Right atrium auricular region (tissue), 2 donors: ENCODE measurements at regions not wholly inside any gene's neighbourhood (a gene's known extent, or its start where the extent isn't known, plus 50 kb on each side); places are given as distances from the start of the nearest gene placed in this dataset.

ENCODE experiments used
- DNase-seq: peaks from one replicate; pipeline ENCODE4 v3.0.0-alpha.2; 2019; ENCODE audit warnings: low spot score
- H3K27ac ChIP-seq, 2 donors: fragments of 200-600 bp; sonication (generic); 1 replicate in 1 of 2; 2 replicates in 1 of 2; pipeline ENCODE4 v1.5.1; 2016 to 2019
- H3K27me3 ChIP-seq, 2 donors: fragments of 200-600 bp; sonication (generic); one replicate each; pipeline versions ENCODE4 v1.5.1 to v1.6.0; 2017 to 2019
- H3K36me3 ChIP-seq: fragments of 200-600 bp; sonication (generic); one replicate; pipeline ENCODE4 v1.5.1; 2016
- H3K4me1 ChIP-seq, 2 donors: fragments of 200-600 bp; sonication (generic); one replicate each; pipeline versions ENCODE4 v1.5.1 to v1.6.0; 2017 to 2019
- H3K4me3 ChIP-seq, 2 donors: fragments of 200-600 bp; sonication (generic); 1 replicate in 1 of 2; 2 replicates in 1 of 2; pipeline ENCODE4 v1.5.1; 2017 to 2019; ENCODE audit warnings: mild to moderate bottlenecking in 1 of 2, moderate library complexity in 1 of 2
- H3K9me3 ChIP-seq, 2 donors: fragments of 200-600 bp; sonication (generic); one replicate each; pipeline ENCODE4 v1.5.1; 2019
- TF ChIP-seq, protein P1 (sequence below), 2 donors: fragments of 200-600 bp; sonication (generic); IDR thresholded peaks; one replicate each; pipeline ENCODE4 v1.5.1; 2019; ENCODE audit warnings: antibody characterized with exemption in 2 of 2

- TF ChIP-seq, protein P1, sequence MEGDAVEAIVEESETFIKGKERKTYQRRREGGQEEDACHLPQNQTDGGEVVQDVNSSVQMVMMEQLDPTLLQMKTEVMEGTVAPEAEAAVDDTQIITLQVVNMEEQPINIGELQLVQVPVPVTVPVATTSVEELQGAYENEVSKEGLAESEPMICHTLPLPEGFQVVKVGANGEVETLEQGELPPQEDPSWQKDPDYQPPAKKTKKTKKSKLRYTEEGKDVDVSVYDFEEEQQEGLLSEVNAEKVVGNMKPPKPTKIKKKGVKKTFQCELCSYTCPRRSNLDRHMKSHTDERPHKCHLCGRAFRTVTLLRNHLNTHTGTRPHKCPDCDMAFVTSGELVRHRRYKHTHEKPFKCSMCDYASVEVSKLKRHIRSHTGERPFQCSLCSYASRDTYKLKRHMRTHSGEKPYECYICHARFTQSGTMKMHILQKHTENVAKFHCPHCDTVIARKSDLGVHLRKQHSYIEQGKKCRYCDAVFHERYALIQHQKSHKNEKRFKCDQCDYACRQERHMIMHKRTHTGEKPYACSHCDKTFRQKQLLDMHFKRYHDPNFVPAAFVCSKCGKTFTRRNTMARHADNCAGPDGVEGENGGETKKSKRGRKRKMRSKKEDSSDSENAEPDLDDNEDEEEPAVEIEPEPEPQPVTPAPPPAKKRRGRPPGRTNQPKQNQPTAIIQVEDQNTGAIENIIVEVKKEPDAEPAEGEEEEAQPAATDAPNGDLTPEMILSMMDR (IDR thresholded peaks at IDR 0.05), result no peak
- Histone ChIP-seq H3K27ac (no peak overlapping the region), H3K4me1 (no peaks in the 10 kb centered on the region), H3K9me3 (peaks cover 0 to 9% of the 10 kb centered on the region in 2 donors), H3K36me3 (no peaks in the 10 kb centered on the region), H3K4me3 (no peak overlapping the region), H3K27me3 (no peaks in the 10 kb centered on the region)
- no peak for DNase-seq
These were observed 443.8 kb downstream of the TENT5A start for GRCh38 chr6:81308577-81309279.

DNA sequence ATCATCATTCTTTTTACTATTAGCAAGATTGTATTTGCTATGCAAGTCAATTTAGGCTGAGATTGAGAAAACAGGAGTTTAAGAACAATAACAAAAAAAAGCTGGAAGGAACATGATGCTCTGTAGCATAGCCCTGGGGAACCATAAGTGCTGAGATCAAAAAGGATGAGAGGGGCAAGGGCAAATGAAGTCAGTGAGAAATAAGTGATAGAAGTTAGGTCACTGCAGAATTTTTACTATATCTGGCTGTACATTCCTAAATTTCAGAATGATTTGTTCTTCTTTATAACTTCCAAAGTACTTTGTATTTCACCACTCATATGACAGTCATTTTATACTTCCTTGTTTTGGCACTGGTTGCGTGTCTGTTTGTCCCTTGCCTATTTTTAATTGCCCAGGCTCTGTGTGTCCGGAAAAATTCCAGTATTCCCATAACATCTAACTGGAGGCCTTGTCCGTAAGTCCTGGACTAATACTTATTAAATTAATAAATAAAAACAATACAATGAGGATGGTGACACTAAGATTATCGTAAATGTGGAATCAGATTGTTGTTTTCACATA is 444.7 kb downstream of the TENT5A start:
- H3K4me1 ChIP-seq, result no peaks in the 10 kb centered on the region
- no peaks in the 10 kb centered on the region for H3K27me3 ChIP-seq
- no peaks in the 10 kb centered on the region for H3K36me3 ChIP-seq
- TF ChIP-seq, protein P1 (IDR thresholded peaks at IDR 0.05), result no peak
- H3K27ac ChIP-seq, result no peak overlapping the region
- H3K9me3 ChIP-seq, result no peaks in the 10 kb centered on the region
- no peak overlapping the region for H3K4me3 ChIP-seq
- DNase-seq, result no peak

GRCh38 chr6:81304466-81304865 is 448.0 kb downstream of the TENT5A start:
- Histone ChIP-seq H3K36me3 (no peaks in the 10 kb centered on the region), H3K27ac (no peak overlapping the region), H3K9me3 (no peaks in the 10 kb centered on the region), H3K4me1 (no peaks in the 10 kb centered on the region), H3K4me3 (no peak overlapping the region), H3K27me3 (no peaks in the 10 kb centered on the region)
- no peak for DNase-seq
- TF ChIP-seq, protein P1 (IDR thresholded peaks at IDR 0.05), result no peak

- no peak overlapping the region for H3K4me3 ChIP-seq
These were observed 451.5 kb downstream of the TENT5A start for GRCh38 chr6:81300961-81301360.

GRCh38 chr6:81298751-81299150 is 453.7 kb downstream of the TENT5A start:
- no peaks in the 10 kb centered on the region for H3K27me3 ChIP-seq
- no peak overlapping the region for H3K27ac ChIP-seq
- TF ChIP-seq, protein P1 (IDR thresholded peaks at IDR 0.05), result no peak
- no peak for DNase-seq
- no peaks in the 10 kb centered on the region for H3K4me1 ChIP-seq
- H3K36me3 ChIP-seq, result no peaks in the 10 kb centered on the region
- H3K9me3 ChIP-seq, result no peaks in the 10 kb centered on the region
- H3K4me3 ChIP-seq, result no peak overlapping the region

More at GRCh38 chr6:81300961-81301360, 451.5 kb downstream of the TENT5A start:
- Histone ChIP-seq H3K4me1 (no peaks in the 10 kb centered on the region), H3K27me3 (no peaks in the 10 kb centered on the region), H3K9me3 (no peaks in the 10 kb centered on the region), H3K36me3 (no peaks in the 10 kb centered on the region), H3K27ac (no peak overlapping the region)
- DNase-seq, result no peak
- TF ChIP-seq, protein P1 (IDR thresholded peaks at IDR 0.05), result no peak
